H7 (cell line): ENCODE measurements at regions not wholly inside any gene's neighbourhood (a gene's known extent, or its start where the extent isn't known, plus 50 kb on each side); places are given as distances from the start of the nearest gene placed in this dataset.

ENCODE experiments used
- DNase-seq: peaks from one replicate; pipeline ENCODE4 v3.0.0; 2012
- H3K27me3 ChIP-seq: 2 replicates; pipeline ENCODE4 v1.6.0; 2011; ENCODE audit warnings: mild to moderate bottlenecking, low read length; ENCODE audit not compliant: control insufficient read depth, insufficient read depth
- H3K36me3 ChIP-seq: replicated peaks from 2 replicates; pipeline ENCODE4 v1.5.1; 2011; ENCODE audit warnings: low read length; ENCODE audit not compliant: control insufficient read depth, insufficient read depth
- H3K4me3 ChIP-seq: 2 replicates; pipeline ENCODE4 v1.5.1; 2011; ENCODE audit warnings: low read depth, mild to moderate bottlenecking, control low read depth, low read length, moderate library complexity; ENCODE audit not compliant: insufficient read depth

- no peaks in the 10 kb centered on the region for H3K27me3 ChIP-seq
- no peak for DNase-seq
- no peaks in the 10 kb centered on the region for H3K36me3 ChIP-seq
- H3K4me3 ChIP-seq: no peak overlapping the region
Measured at GRCh38 chr4:19152264-19152663, 1099.4 kb upstream of the SLIT2 start.

DNA sequence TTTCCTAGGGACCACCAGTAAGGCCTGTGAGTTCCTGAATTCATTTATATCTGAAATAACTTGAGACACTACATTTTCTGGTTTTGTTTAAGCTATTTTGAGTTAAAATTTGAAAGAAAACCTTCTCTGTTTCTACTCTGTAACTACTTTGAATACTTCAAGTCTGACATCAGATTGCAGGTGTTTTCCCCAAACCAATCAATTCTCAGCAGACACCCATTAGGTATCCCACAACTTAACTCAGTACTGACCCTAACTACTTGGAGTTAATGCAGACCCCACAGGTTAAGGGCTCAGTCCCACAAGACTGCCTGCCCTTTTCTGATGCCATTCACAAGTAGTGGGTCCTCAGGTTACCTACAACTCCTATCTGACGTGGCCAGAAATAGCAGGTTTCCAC is 1100.0 kb upstream of the SLIT2 start:
- no peaks in the 10 kb centered on the region for H3K27me3 ChIP-seq
- H3K36me3 ChIP-seq: no peaks in the 10 kb centered on the region
- no peak overlapping the region for H3K4me3 ChIP-seq
- DNase-seq: no peak

- Histone ChIP-seq H3K4me3 (no peak overlapping the region), H3K36me3 (no peaks in the 10 kb centered on the region), H3K27me3 (no peaks in the 10 kb centered on the region)
- no peak for DNase-seq
Measured at GRCh38 chr4:19146038-19146437, 1105.7 kb upstream of the SLIT2 start.

- Histone ChIP-seq H3K27me3 (no peaks in the 10 kb centered on the region), H3K4me3 (no peak overlapping the region), H3K36me3 (no peaks in the 10 kb centered on the region)
- DNase-seq: no peak
Measured at GRCh38 chr4:19135895-19136633, 1114.5 kb upstream of the LCORL start.

GRCh38 chr4:19134685-19135084 is 1113.1 kb upstream of the LCORL start:
- DNase-seq: no peak
- Histone ChIP-seq H3K27me3 (no peaks in the 10 kb centered on the region), H3K36me3 (no peaks in the 10 kb centered on the region), H3K4me3 (no peak overlapping the region)

DNA sequence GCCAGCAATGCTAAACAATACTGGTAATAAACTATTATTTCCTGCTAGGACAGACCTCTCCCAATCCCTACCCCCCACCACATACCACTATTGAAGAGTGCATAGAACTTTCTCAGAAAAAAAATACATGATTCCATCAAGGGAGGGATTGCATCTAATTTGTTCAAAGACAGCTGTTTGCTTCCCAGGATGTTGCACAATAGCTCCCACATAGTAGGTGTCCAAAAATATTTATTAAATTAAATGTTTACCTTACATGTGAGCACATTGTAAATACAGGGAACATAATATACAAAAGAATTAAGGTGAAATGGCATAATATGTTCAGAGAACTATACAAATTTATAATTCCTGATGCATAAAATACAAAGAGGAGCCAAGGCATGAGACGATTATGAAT is 1111.8 kb upstream of the LCORL start:
- Histone ChIP-seq H3K4me3 (no peak overlapping the region), H3K36me3 (no peaks in the 10 kb centered on the region), H3K27me3 (no peaks in the 10 kb centered on the region)
- no peak for DNase-seq

DNA sequence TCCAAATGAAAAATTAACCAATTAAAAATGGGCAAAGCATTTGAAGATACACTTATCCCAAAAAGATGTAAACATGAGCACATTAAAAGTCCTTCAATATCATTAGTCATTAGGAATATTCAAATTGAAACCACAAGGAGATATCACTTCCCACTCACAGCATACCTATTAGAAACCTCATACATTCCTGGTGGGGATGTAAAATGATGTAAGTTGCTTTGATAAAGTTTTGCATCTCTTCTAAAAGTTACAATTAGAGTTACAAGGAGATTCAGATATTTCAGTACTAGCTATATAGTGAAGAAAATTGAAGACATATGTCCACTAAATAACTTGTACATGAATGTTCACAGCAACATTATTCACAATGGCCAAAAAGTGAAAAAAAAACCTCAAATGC is 1109.3 kb upstream of the LCORL start:
- H3K4me3 ChIP-seq: no peak overlapping the region
- no peak for DNase-seq

GRCh38 chr4:19128176-19128575 is 1106.6 kb upstream of the LCORL start:
- H3K27me3 ChIP-seq: no peaks in the 10 kb centered on the region
- no peaks in the 10 kb centered on the region for H3K36me3 ChIP-seq
- H3K4me3 ChIP-seq: no peak overlapping the region
- no peak for DNase-seq

More for the DNA sequence above, 1109.3 kb upstream of the LCORL start:
- no peaks in the 10 kb centered on the region for H3K36me3 ChIP-seq
- H3K27me3 ChIP-seq: no peaks in the 10 kb centered on the region

DNA sequence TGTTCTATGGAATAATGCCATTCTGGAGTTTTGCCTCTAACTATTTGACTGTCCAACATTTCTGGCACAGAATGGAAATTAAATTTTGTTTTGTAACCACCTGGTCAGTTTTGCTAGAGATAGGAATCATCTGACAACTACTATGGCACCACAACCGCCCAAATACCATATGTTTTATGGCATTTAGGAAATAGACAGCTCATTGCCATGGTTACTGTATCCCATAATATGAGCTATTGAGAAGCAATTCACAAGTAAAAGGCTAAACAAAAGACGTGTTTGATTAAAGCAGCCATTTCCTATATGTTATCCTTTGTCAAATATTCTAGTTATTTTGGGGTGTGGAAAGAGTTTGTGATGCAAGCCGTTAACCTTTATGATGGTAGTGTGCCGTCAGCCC is 1105.3 kb upstream of the LCORL start:
- no peak for DNase-seq
- H3K36me3 ChIP-seq: no peaks in the 10 kb centered on the region
- no peaks in the 10 kb centered on the region for H3K27me3 ChIP-seq
- no peak overlapping the region for H3K4me3 ChIP-seq

DNA sequence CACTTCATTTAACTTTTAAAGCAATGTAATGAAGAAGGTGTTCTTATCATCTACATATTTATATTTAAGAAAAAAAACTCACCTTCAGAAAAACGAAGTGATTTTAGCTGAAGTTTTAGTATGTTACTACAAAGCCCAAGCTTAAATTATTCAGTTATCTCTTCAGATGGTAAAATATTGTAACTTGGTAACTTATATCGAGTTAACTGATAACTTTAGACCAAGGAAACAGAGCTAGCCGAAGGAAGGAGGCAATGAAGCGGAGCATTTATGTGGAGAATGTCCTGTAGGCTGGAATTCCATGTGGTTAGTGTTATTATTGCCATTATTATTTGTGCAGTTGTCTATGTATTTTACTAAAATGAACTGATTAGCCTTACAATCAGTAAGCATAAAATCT is 1102.1 kb upstream of the LCORL start:
- Histone ChIP-seq H3K36me3 (no peaks in the 10 kb centered on the region), H3K4me3 (no peak overlapping the region)

DNA sequence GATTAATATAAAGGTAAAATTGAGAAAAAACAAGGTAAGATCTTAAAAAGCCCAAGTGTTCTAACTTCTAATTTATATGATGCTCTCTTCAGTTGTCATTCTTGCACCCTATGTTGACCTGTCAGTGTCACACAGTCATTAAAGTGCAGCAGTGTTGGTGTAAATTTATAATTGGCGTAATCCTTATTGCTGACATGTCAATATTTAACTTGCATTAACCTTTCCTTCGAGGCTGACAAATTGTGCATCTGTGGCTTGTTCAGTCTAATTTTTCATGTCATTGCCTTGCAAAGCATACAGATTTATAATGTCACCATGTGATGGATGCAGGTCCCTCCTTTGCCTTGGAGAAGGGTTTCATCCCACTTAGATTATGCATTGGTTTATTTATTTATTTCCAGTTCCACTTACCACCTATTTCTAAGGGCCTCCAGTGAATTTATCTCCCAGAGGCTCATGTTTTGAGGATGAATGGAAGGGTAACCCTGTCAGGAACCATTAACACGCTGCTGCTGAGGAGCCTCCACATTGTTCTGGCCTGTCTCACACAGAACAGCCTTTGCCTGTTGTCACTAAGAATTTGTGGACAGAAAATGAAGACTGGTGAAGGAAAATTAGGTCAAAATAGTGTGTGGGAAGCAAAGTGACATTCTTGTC is 1098.5 kb upstream of the LCORL start:
- no peak overlapping the region for H3K4me3 ChIP-seq
- no peak for DNase-seq
- H3K27me3 ChIP-seq: no peaks in the 10 kb centered on the region
- H3K36me3 ChIP-seq: no peaks in the 10 kb centered on the region

More for the DNA sequence above, 1102.1 kb upstream of the LCORL start:
- H3K27me3 ChIP-seq: no peaks in the 10 kb centered on the region
- no peak for DNase-seq

DNA sequence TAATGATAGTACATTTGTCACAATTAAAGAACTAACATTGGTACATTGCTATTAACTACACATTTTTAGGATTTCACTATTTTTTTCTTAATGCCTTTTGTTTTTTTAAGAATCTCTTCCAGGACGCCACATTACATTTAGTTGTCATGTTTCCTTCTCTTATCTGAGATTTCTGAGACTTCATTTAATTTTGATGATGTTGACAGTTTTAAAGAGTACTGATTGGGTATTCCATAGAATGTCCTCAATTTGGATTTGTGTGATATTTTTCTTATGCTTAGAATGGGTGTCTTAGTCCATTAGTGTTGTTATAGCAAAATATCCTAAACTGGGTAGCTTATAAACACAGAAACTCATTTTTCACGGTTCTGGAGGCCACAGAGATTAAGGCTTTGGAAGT is 1095.5 kb upstream of the LCORL start:
- Histone ChIP-seq H3K27me3 (no peaks in the 10 kb centered on the region), H3K4me3 (no peak overlapping the region), H3K36me3 (no peaks in the 10 kb centered on the region)
- no peak for DNase-seq

- no peak for DNase-seq
- H3K4me3 ChIP-seq: no peak overlapping the region
- H3K36me3 ChIP-seq: no peaks in the 10 kb centered on the region
- no peaks in the 10 kb centered on the region for H3K27me3 ChIP-seq
Measured at GRCh38 chr4:19104176-19104575, 1082.6 kb upstream of the LCORL start.

DNA sequence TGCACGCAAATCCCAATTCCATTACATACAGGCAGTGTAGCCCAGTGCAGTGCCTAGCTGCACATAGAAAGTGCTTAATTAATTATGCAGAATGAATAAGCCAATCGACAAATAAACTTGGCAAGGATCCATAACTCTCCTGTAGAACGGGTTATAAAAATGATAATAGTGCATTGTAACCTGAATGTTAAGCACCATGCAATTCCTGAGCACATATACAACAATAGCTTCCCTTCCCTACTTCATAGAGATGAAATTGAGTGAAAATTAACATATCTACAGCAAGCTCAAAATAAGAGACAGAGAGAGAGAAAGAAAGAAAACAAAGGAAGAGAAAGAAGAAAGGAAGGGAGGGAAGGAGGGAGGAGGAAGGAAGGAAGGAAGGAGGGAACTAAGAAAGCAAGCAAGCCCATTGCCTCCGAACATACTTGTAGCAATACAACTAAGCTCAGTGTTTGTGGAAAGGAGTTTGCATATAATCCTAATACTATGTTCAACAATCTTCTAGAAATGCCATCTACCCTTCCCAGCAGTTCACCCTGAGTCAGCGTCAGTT is 1074.0 kb upstream of the LCORL start:
- Histone ChIP-seq H3K4me3 (no peak overlapping the region), H3K36me3 (no peaks in the 10 kb centered on the region), H3K27me3 (no peaks in the 10 kb centered on the region)
- no peak for DNase-seq

DNA sequence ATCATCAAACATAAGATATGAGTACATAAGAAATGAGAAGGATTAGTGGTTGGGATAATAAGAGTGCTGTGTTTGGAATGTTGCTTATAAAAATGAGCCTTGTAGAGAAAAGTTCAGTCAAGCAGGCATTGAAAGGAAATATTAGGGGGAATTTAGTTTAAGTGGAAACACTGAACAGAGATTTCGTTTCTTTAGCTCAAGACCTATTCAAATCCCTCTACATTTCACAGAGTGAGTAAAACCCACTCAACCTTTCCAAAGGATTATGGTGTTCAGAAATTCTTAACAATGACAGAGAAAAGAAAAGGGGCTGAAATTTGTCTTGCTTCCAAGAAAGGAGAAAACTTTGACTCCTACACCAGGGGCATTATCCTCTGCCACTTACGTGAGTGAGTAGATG is 1072.4 kb upstream of the LCORL start:
- H3K36me3 ChIP-seq: no peaks in the 10 kb centered on the region
- no peak for DNase-seq
- H3K4me3 ChIP-seq: no peak overlapping the region
- no peaks in the 10 kb centered on the region for H3K27me3 ChIP-seq
